ENCODE measurements at regions not wholly inside any gene's neighbourhood (a gene's known extent, or its start where the extent isn't known, plus 50 kb on each side); places are given as distances from the start of the nearest gene placed in this dataset.
A peak's percentile ranks its signal among the peaks of the same experiment; 100 is the strongest.

DNA sequence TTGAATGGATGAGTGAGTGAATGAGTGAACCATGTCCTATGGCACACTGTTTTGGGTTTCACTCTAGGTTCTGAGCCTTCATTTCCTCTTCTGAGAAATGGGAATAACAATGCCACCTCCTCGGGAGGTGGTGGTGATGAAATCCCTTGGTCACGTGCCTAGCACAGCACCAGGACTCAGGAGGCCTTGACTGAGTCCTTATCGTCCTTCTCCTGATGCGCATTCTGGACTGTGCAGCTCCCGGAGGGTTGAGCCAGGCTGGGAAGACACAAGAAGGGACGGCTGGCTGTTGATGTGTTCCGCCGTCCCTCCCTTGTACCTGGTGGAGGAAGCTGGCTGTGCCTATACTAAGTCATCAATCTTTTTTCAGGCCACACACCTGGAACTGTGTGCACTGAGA is 437.3 kb downstream of the ZNF521 start:
- Histone ChIP-seq H4K20me1 (ENCODE audit: insufficient read depth, low read length) (no peaks in the 10 kb centered on the region), H3K79me2 (ENCODE audit: insufficient read depth, low read depth, low read length) (no peaks in the 10 kb centered on the region)
- no TSS peak for BruUV-seq (replicated peaks)

GRCh38 chr18:24915547-24915946 is 436.4 kb downstream of the ZNF521 start:
- intact Hi-C loops (cut with micrococcal nuclease; ENCODE audit: unreplicated experiment) = loop anchor here (10.0 kb wide), 1 partner anchor 599 kb away; no protein-coding TSS in a partner anchor
- CTCF ChIA-PET (ENCODE audit: unreplicated experiment) = no interaction called here
- TF ChIP-seq EZH2phosphoT487 (IDR thresholded peaks at IDR 0.05; ENCODE audit: borderline replicate concordance, low read depth, low read length) = no peak
- TF ChIP-seq, protein P1, sequence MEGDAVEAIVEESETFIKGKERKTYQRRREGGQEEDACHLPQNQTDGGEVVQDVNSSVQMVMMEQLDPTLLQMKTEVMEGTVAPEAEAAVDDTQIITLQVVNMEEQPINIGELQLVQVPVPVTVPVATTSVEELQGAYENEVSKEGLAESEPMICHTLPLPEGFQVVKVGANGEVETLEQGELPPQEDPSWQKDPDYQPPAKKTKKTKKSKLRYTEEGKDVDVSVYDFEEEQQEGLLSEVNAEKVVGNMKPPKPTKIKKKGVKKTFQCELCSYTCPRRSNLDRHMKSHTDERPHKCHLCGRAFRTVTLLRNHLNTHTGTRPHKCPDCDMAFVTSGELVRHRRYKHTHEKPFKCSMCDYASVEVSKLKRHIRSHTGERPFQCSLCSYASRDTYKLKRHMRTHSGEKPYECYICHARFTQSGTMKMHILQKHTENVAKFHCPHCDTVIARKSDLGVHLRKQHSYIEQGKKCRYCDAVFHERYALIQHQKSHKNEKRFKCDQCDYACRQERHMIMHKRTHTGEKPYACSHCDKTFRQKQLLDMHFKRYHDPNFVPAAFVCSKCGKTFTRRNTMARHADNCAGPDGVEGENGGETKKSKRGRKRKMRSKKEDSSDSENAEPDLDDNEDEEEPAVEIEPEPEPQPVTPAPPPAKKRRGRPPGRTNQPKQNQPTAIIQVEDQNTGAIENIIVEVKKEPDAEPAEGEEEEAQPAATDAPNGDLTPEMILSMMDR (conservative IDR thresholded peaks at IDR 0.05; ENCODE audit: low read length) = no peak
- H2AFZ ChIP-seq (ENCODE audit: low read length) = peak overlapping the region; percentile 63; the same call in 1 of the 2 replicates
- H3K9me3 ChIP-seq (ENCODE audit: low read length) = no peaks in the 10 kb centered on the region
- H3K4me2 ChIP-seq (ENCODE audit: low read length) = peak overlapping the region; percentile 53
- H3K27ac ChIP-seq (ENCODE audit: low read depth, low read length, poor library complexity, severe bottlenecking) = peak overlapping the region; percentile 43
- H3K36me3 ChIP-seq (ENCODE audit: insufficient read depth, low read length) = no peaks in the 10 kb centered on the region
- POLR2A ChIA-PET = interaction anchor here (0.6 to 1.6 kb wide), 5 partner anchors 11 to 216 kb away, joined by 3 to 5 read pairs (median 4); no protein-coding TSS in a partner anchor
- no peaks in the 10 kb centered on the region for H4K20me1 ChIP-seq (ENCODE audit: insufficient read depth, low read length)
- no peak for DNase-seq (ENCODE audit: low spot score)
- no peaks in the 10 kb centered on the region for H3K9me2 ChIP-seq (ENCODE audit: insufficient read depth, low read length)
- no TSS peak for BruUV-seq (replicated peaks)
- peaks cover 56% of the 10 kb centered on the region for H3K4me1 ChIP-seq (ENCODE audit: insufficient read depth, low read length, poor library complexity, severe bottlenecking)
- H3K4me3 ChIP-seq (ENCODE audit: low read depth, low read length, poor library complexity, severe bottlenecking) = no peak overlapping the region
- no peaks in the 10 kb centered on the region for H3K79me2 ChIP-seq (ENCODE audit: insufficient read depth, low read depth, low read length)

More for the DNA sequence above, 437.3 kb downstream of the ZNF521 start:
- POLR2A ChIA-PET = interaction anchor here (0.6 to 1.6 kb wide), 2 partner anchors 15 to 359 kb away, joined by 3 to 4 read pairs; no protein-coding TSS in a partner anchor
- Histone ChIP-seq H2AFZ (ENCODE audit: low read length) (peak overlapping the region; percentile 63), H3K4me2 (ENCODE audit: low read length) (peak overlapping the region; percentile 53), H3K4me1 (ENCODE audit: insufficient read depth, low read length, poor library complexity, severe bottlenecking) (peaks cover 53% of the 10 kb centered on the region), H3K4me3 (ENCODE audit: low read depth, low read length, poor library complexity, severe bottlenecking) (no peak overlapping the region), H3K9me2 (ENCODE audit: insufficient read depth, low read length) (no peaks in the 10 kb centered on the region), H3K36me3 (ENCODE audit: insufficient read depth, low read length) (no peaks in the 10 kb centered on the region), H3K27ac (ENCODE audit: low read depth, low read length, poor library complexity, severe bottlenecking) (peak overlapping the region; percentile 43), H3K9me3 (ENCODE audit: low read length) (no peaks in the 10 kb centered on the region)
- CTCF ChIA-PET (ENCODE audit: unreplicated experiment) = no interaction called here
- intact Hi-C loops (cut with micrococcal nuclease; ENCODE audit: unreplicated experiment) = loop anchor here (10.0 kb wide), 1 partner anchor 600 kb away; no protein-coding TSS in a partner anchor
- TF ChIP-seq EZH2phosphoT487 (IDR thresholded peaks at IDR 0.05; ENCODE audit: borderline replicate concordance, low read depth, low read length) = no peak
- TF ChIP-seq, protein P1 (conservative IDR thresholded peaks at IDR 0.05; ENCODE audit: low read length) = no peak
- DNase-seq (ENCODE audit: low spot score) = no peak

DNA sequence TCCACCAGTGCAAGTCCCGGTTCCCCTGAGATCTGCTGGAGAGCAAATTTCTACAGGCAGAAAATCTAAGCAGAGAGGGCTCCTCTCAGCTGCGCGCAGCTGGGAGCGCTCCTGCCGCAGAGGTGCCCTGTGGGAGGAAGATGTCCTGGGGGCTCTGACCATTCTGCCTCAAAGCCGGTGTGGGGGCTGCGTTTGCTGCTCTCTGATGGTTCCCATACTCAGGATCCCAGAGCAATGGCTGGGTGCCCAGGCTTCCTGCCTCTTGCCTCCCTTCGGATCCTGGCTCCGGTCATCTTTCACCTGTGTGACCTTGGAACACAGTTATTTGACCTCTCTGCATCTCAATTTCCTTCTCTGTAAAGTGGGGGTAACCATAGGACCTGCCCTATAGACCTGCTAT is 434.2 kb downstream of the ZNF521 start:
- CTCF ChIA-PET (ENCODE audit: unreplicated experiment) = no interaction called here
- POLR2A ChIA-PET = interaction anchor here (0.8 kb wide), 1 partner anchor 18 kb away, joined by 3 read pairs; no protein-coding TSS in a partner anchor
- H3K27ac ChIP-seq (ENCODE audit: low read depth, low read length, poor library complexity, severe bottlenecking) = no peak overlapping the region
- no peaks in the 10 kb centered on the region for H4K20me1 ChIP-seq (ENCODE audit: insufficient read depth, low read length)
- no peaks in the 10 kb centered on the region for H3K9me2 ChIP-seq (ENCODE audit: insufficient read depth, low read length)
- no TSS peak for BruUV-seq (replicated peaks)
- no peak for DNase-seq (ENCODE audit: low spot score)
- no peaks in the 10 kb centered on the region for H3K9me3 ChIP-seq (ENCODE audit: low read length)
- H3K4me1 ChIP-seq (ENCODE audit: insufficient read depth, low read length, poor library complexity, severe bottlenecking) = peaks cover 77% of the 10 kb centered on the region
- TF ChIP-seq, protein P1 (conservative IDR thresholded peaks at IDR 0.05; ENCODE audit: low read length) = no peak
- TF ChIP-seq EZH2phosphoT487 (IDR thresholded peaks at IDR 0.05; ENCODE audit: borderline replicate concordance, low read depth, low read length) = no peak
- intact Hi-C loops (cut with micrococcal nuclease; ENCODE audit: unreplicated experiment) = loop anchor here (10.0 kb wide), 1 partner anchor 597 kb away; no protein-coding TSS in a partner anchor
- no peak overlapping the region for H3K4me2 ChIP-seq (ENCODE audit: low read length)
- H2AFZ ChIP-seq (ENCODE audit: low read length) = peak overlapping the region; percentile 67
- H3K79me2 ChIP-seq (ENCODE audit: insufficient read depth, low read depth, low read length) = no peaks in the 10 kb centered on the region
- no peak overlapping the region for H3K4me3 ChIP-seq (ENCODE audit: low read depth, low read length, poor library complexity, severe bottlenecking)
- H3K36me3 ChIP-seq (ENCODE audit: insufficient read depth, low read length) = no peaks in the 10 kb centered on the region

All from OCI-LY7 (cell line).